Keratinocyte (primary cell): ENCODE measurements at regions not wholly inside any gene's neighbourhood (a gene's known extent, or its start where the extent isn't known, plus 50 kb on each side); places are given as distances from the start of the nearest gene placed in this dataset.

Experiments
- EZH2 ChIP-seq: IDR thresholded peaks from one replicate; pipeline ENCODE4 v1.6.1; 2012; ENCODE audit warnings: inconsistent platforms, mild to moderate bottlenecking, low read length, moderate library complexity
- TF ChIP-seq, protein P1 (sequence below), 3 experiments: IDR thresholded peaks in 1 of 3; conservative IDR thresholded peaks in 1 of 3; optimal IDR thresholded peaks in 1 of 3; 2 replicates in 2 of 3; 3 replicates in 1 of 3; pipeline versions ENCODE3 to v1.5.1; 2011; ENCODE audit warnings: low read length in 3 of 3, mild to moderate bottlenecking in 3 of 3, moderate library complexity in 2 of 3, control low read depth in 1 of 3, inconsistent platforms in 1 of 3; ENCODE audit not compliant: insufficient read depth in 2 of 3; ENCODE audit errors: extremely low read depth in 1 of 3

DNA sequence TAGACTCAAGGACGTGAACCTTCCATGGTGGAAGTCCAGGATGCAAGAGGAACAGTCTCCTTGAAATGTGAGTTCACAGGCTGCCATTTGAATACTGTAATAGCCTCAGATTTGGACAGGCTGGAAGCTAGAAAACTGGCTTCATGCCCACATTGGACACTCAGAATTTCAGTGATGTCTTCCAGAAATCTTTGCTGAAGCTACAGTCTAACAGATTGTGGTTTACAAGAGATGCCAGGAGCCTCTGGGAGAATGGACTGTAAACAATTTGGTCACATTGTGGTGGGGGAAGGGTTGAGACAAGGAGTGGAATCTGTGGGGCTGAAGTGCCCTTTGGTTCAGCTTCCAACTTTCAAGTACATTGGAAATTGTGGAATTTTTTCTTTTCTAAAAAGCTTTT is 252.0 kb upstream of the PROK2 start:
- TF ChIP-seq EZH2 = no peak
- TF ChIP-seq, protein P1, sequence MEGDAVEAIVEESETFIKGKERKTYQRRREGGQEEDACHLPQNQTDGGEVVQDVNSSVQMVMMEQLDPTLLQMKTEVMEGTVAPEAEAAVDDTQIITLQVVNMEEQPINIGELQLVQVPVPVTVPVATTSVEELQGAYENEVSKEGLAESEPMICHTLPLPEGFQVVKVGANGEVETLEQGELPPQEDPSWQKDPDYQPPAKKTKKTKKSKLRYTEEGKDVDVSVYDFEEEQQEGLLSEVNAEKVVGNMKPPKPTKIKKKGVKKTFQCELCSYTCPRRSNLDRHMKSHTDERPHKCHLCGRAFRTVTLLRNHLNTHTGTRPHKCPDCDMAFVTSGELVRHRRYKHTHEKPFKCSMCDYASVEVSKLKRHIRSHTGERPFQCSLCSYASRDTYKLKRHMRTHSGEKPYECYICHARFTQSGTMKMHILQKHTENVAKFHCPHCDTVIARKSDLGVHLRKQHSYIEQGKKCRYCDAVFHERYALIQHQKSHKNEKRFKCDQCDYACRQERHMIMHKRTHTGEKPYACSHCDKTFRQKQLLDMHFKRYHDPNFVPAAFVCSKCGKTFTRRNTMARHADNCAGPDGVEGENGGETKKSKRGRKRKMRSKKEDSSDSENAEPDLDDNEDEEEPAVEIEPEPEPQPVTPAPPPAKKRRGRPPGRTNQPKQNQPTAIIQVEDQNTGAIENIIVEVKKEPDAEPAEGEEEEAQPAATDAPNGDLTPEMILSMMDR (optimal IDR thresholded peaks at IDR 0.05 in 1 of 3, IDR thresholded peaks at IDR 0.05 in 1 of 3, conservative IDR thresholded peaks at IDR 0.05 in 1 of 3; ENCODE audit: extremely low read depth in 1 of 3, insufficient read depth in 2 of 3, low read length in 3 of 3) = no peak
